ENCODE measurements at regions not wholly inside any gene's neighbourhood (a gene's known extent, or its start where the extent isn't known, plus 50 kb on each side); places are given as distances from the start of the nearest gene placed in this dataset.

GRCh38 chr2:15724235-15724634, 132.6 kb downstream of the DDX1 start:
- TF ChIP-seq CTCF (IDR thresholded peaks at IDR 0.05; ENCODE audit: low read depth, low read length), result no peak
- no peak for TF ChIP-seq EZH2phosphoT487 (IDR thresholded peaks at IDR 0.05; ENCODE audit: low read depth)

Data from OCI-LY3 (cell line).